Esophagus muscularis mucosa (tissue), 3 donors: ENCODE measurements at regions not wholly inside any gene's neighbourhood (a gene's known extent, or its start where the extent isn't known, plus 50 kb on each side); places are given as distances from the start of the nearest gene placed in this dataset.

Source experiments
- POLR2A ChIP-seq: fragments of 450-650 bp; IDR thresholded peaks from one replicate; pipeline ENCODE4 v1.6.1; 2017; ENCODE audit warnings: antibody characterized with exemption, moderate library complexity, mild to moderate bottlenecking, low read depth
- POLR2AphosphoS5 ChIP-seq, 2 donors: sonication (generic); formaldehyde crosslinking; IDR thresholded peaks; one replicate each; pipeline ENCODE4 v1.6.1; 2017; ENCODE audit warnings: antibody characterized with exemption in 2 of 2
- TF ChIP-seq, protein P1 (sequence below), 3 experiments: fragments of 200-600 bp in 2 of 3; fragments of 450-650 bp in 1 of 3; sonication (generic) in 2 of 3; IDR thresholded peaks; one replicate each; pipeline ENCODE4 v1.5.1; 2017 to 2019; ENCODE audit warnings: antibody characterized with exemption in 3 of 3, mild to moderate bottlenecking in 2 of 3, moderate library complexity in 1 of 3

DNA sequence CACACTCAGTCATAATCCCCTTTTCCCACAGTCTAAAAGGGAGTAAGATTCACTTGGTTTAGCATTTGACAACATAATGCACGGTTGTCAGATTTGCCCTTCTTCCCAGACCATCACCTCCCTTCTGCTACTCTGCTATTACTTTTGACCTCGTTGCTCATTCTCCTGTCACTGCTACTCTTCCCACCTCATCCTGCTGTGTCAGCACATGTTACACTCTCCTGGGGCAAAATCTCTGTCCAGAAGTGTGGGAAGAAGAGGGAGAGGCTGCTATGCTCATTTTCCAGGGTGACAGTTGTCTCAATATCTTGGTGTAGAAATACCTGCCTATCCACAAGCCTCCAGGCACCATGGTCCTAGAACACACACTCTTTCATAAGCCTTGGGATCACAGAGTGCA, 449.9 kb upstream of the PIK3R1 start:
- TF ChIP-seq, protein P1, sequence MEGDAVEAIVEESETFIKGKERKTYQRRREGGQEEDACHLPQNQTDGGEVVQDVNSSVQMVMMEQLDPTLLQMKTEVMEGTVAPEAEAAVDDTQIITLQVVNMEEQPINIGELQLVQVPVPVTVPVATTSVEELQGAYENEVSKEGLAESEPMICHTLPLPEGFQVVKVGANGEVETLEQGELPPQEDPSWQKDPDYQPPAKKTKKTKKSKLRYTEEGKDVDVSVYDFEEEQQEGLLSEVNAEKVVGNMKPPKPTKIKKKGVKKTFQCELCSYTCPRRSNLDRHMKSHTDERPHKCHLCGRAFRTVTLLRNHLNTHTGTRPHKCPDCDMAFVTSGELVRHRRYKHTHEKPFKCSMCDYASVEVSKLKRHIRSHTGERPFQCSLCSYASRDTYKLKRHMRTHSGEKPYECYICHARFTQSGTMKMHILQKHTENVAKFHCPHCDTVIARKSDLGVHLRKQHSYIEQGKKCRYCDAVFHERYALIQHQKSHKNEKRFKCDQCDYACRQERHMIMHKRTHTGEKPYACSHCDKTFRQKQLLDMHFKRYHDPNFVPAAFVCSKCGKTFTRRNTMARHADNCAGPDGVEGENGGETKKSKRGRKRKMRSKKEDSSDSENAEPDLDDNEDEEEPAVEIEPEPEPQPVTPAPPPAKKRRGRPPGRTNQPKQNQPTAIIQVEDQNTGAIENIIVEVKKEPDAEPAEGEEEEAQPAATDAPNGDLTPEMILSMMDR (IDR thresholded peaks at IDR 0.05): no peak
- TF ChIP-seq POLR2AphosphoS5 (IDR thresholded peaks at IDR 0.05) (no peak), POLR2A (no peak)
